Tibial artery (tissue), 4 donors: ENCODE measurements at regions not wholly inside any gene's neighbourhood (a gene's known extent, or its start where the extent isn't known, plus 50 kb on each side); places are given as distances from the start of the nearest gene placed in this dataset.
"Not testable (repeated sequence)": the region's sequence is repeated elsewhere in the genome, so short reads cannot be mapped to it uniquely, and the experiment has no call there.

ENCODE experiments used
- DNase-seq, 2 donors: peaks; one replicate each; pipeline ENCODE4 v3.0.0-alpha.2; 2019
- H3K27ac ChIP-seq, 2 donors: fragments of 200-600 bp; sonication (generic) in 1 of 2; 1 replicate in 1 of 2; 2 replicates in 1 of 2; pipeline ENCODE4 v1.5.1; 2018 to 2019; ENCODE audit warnings: mild to moderate bottlenecking in 1 of 2
- H3K27me3 ChIP-seq, 2 donors: fragments of 200-600 bp; sonication (generic) in 1 of 2; one replicate each; pipeline versions ENCODE4 v1.5.1 to v1.6.0; 2016 to 2019
- H3K36me3 ChIP-seq, 3 donors: fragments of 200-600 bp; sonication (generic) in 2 of 3; one replicate each; pipeline ENCODE4 v1.5.1; 2016 to 2019; ENCODE audit warnings: mild to moderate bottlenecking in 2 of 3
- H3K4me1 ChIP-seq, 4 donors: fragments of 200-600 bp; sonication (generic) in 2 of 4; 1 replicate in 3 of 4; 2 replicates in 1 of 4; pipeline ENCODE4 v1.5.1; 2016 to 2019
- H3K4me3 ChIP-seq, 2 donors: fragments of 200-600 bp; sonication (generic) in 1 of 2; 1 replicate in 1 of 2; 2 replicates in 1 of 2; pipeline ENCODE4 v1.5.1; 2018 to 2019; ENCODE audit warnings: mild to moderate bottlenecking in 2 of 2
- H3K9me3 ChIP-seq, 3 donors: fragments of 200-600 bp; sonication (generic) in 1 of 3; one replicate each; pipeline ENCODE4 v1.5.1; 2016 to 2019
- intact Hi-C: fragments of 100-400 bp; cut with DNase I; formaldehyde crosslinking; loops from one replicate; pipeline ENCODE4 v1.15.0; 2023; ENCODE audit warnings: low total_unique reads
- TF ChIP-seq, protein P1 (sequence below), 2 experiments: fragments of 200-600 bp in 1 of 2; fragments of 450-650 bp in 1 of 2; IDR thresholded peaks; one replicate each; pipeline ENCODE4 v1.5.1; 2017 to 2019; ENCODE audit warnings: antibody characterized with exemption in 2 of 2, mild to moderate bottlenecking in 1 of 2, moderate library complexity in 1 of 2

DNA sequence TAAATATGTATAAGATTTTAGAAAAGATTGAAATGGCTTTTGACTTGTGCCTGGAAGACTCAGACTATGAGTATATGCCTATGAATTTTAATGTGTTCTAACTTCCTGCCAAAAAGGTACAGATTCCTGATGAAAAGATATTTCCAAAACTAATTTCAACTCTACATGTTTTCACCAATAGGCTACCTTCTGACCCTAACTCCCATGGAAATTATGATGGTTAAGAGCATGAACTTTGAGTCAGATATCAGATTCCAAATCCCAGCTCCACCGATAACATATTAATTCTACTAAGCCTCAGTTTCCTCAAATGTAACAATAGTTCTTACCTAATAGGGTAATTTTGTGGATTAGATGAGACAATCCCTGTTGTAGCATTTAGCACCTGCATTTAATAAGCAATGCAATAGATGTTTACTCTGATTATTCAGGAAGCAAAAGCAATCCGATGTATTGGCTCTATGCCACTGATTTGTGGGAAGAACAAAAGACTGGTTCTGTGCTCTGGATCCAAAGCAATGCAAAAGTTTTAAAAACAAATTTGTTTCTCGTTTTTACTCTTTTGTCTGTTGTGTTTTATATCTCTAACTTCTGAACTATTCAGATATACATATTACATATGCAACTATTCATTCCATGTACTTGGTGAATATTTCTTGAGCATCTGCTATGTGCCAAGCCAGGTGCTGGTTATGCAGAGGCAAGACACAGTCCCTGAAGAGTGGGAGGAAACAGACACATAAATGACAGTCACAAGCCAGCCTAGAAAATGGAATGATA lies 115.4 kb downstream of the GATA6 start:
- Histone ChIP-seq H3K4me3 (no peak overlapping the region), H3K9me3 (no peaks in the 10 kb centered on the region), H3K27me3 (no peaks in the 10 kb centered on the region), H3K36me3 (no peaks in the 10 kb centered on the region), H3K4me1 (peaks cover 0 to 14% (median 0%) of the 10 kb centered on the region in 4 donors), H3K27ac (no peak overlapping the region)
- TF ChIP-seq, protein P1, sequence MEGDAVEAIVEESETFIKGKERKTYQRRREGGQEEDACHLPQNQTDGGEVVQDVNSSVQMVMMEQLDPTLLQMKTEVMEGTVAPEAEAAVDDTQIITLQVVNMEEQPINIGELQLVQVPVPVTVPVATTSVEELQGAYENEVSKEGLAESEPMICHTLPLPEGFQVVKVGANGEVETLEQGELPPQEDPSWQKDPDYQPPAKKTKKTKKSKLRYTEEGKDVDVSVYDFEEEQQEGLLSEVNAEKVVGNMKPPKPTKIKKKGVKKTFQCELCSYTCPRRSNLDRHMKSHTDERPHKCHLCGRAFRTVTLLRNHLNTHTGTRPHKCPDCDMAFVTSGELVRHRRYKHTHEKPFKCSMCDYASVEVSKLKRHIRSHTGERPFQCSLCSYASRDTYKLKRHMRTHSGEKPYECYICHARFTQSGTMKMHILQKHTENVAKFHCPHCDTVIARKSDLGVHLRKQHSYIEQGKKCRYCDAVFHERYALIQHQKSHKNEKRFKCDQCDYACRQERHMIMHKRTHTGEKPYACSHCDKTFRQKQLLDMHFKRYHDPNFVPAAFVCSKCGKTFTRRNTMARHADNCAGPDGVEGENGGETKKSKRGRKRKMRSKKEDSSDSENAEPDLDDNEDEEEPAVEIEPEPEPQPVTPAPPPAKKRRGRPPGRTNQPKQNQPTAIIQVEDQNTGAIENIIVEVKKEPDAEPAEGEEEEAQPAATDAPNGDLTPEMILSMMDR (IDR thresholded peaks at IDR 0.05) = no peak
- intact Hi-C loops = no loop called here
- no peak for DNase-seq

DNA sequence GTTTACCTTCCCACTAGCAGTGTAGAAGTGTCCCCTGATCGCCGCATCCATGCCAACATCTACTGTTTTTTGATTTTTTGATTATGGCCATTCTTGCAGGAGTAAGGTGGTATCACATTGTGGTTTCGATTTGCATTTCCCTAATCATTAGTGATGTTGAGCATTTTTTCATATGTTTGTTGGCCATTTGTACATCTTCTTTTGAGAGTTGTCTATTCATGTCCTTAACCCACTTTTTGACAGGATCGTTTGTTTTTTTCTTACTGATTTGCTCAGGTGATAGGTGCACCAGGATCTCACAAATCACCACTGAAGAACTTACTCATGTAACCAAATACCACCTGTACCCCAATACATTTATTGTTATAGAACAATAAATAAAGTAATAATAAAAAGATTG lies 114.5 kb downstream of the GATA6 start:
- H3K27ac ChIP-seq, H3K9me3 ChIP-seq, H3K27me3 ChIP-seq, H3K4me3 ChIP-seq, H3K36me3 ChIP-seq, DNase-seq, intact Hi-C loops: not testable (repeated sequence)
- H3K4me1 ChIP-seq = peaks cover 0 to 14% (median 0%) of the 10 kb centered on the region in 4 donors

DNA sequence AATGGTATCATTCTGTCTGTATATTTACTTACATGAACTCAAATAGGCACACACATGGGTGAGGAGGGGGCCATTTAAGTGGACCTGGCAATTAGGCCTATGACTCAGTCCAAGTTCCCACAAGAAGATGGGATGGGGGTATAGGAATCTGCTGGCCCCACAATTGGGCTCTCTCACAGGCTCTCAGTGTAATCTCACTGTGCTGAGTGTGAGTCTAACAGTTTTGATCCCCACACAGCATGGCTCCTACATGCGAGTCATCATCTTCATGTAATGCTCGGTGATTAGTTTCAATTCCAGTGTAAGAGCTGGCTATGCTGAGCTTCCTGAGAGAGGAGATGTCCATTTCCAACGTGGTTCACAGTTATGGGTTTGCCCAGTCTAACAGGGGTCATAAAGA lies 114.0 kb downstream of the GATA6 start:
- intact Hi-C loops = no loop called here
- no peak overlapping the region for H3K27ac ChIP-seq

DNA sequence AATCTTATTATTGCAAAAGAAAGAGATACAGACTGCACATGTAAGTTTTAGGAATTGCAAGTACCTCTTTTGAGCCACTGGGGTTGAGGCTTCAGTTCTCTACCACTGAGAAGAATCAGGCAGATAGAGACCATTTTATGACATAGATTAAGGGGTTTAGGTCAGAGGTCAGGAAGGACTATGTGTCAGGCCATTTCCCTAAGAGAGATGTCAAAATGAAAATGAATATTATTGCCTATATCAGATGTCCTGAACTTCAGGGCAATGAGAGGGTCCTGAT lies 113.7 kb downstream of the GATA6 start:
- Histone ChIP-seq H3K27me3 (no peaks in the 10 kb centered on the region), H3K9me3 (no peaks in the 10 kb centered on the region), H3K4me3 (no peak overlapping the region), H3K27ac (no peak overlapping the region), H3K36me3 (no peaks in the 10 kb centered on the region), H3K4me1 (peaks cover 0 to 14% (median 0%) of the 10 kb centered on the region in 4 donors)
- no peak for DNase-seq
- TF ChIP-seq, protein P1 (IDR thresholded peaks at IDR 0.05) = no peak
- intact Hi-C loops = no loop called here

More for the DNA sequence above, 114.0 kb downstream of the GATA6 start:
- H3K9me3 ChIP-seq = no peaks in the 10 kb centered on the region
- H3K36me3 ChIP-seq = no peaks in the 10 kb centered on the region
- TF ChIP-seq, protein P1 (IDR thresholded peaks at IDR 0.05) = no peak
- H3K27me3 ChIP-seq = no peaks in the 10 kb centered on the region
- no peak for DNase-seq
- no peak overlapping the region for H3K4me3 ChIP-seq
- H3K4me1 ChIP-seq = peaks cover 0 to 14% (median 0%) of the 10 kb centered on the region in 4 donors

DNA sequence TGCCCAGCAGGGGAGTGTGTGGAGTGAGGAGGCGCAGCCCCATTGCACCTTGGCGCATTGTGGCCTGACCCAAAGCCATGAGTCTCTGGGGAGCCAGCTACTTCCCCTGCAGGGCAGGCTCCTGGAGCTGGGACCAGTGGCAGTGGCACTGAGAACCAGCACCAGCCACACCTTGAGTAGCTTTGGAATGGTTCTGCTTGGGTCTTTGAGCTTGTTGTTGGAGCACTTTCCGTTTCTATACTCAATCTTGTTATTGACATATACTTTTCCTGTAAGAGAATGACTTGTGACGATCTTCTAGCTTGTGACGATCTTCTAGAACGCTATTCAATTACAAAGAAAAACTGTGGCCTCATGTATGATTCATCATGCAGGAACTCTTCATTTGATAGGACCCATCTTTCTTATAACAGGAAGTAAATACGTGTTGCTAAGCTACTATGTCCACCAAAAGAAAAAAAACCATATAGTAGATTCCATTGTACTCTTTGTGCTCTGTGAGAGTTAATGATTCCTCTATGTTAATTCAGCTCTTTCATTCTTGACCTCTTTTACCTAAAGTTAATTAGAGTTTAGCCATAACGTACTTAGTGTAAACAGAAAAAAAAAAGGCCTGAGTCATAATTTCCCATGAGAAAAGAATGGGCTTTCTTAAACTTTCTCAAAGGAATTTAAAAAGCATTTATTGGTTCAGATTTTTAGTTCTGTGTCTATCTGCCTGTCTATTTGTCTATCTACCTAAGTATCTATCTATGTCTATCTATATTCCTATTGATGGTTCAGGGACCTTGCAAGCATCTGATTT lies 113.1 kb downstream of the GATA6 start:
- H3K27me3 ChIP-seq = no peaks in the 10 kb centered on the region
- peaks cover 0 to 14% (median 0%) of the 10 kb centered on the region in 4 donors for H3K4me1 ChIP-seq
- no peaks in the 10 kb centered on the region for H3K9me3 ChIP-seq
- H3K4me3 ChIP-seq = no peak overlapping the region
- no peaks in the 10 kb centered on the region for H3K36me3 ChIP-seq
- intact Hi-C loops = no loop called here
- no peak overlapping the region for H3K27ac ChIP-seq
- TF ChIP-seq, protein P1 (IDR thresholded peaks at IDR 0.05) = no peak
- no peak for DNase-seq

DNA sequence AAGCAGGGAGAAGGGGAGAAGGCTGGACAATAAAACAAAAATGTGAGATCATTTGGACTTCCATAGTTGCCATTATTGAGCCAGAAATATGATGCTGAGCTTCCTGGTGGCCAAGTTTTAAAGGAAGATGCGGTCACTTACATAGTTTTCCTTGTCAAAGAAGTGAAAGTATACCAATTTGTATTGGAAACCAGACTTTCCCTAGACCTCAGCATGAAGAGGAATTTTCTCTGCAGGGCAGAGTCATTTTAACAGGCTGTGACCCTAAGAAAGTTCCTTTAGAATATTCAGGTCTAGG lies 111.0 kb downstream of the GATA6 start:
- H3K36me3 ChIP-seq = no peaks in the 10 kb centered on the region
- no peak overlapping the region for H3K4me3 ChIP-seq
- intact Hi-C loops = no loop called here
- peaks cover 0 to 7% (median 0%) of the 10 kb centered on the region in 4 donors for H3K4me1 ChIP-seq
- H3K27me3 ChIP-seq = no peaks in the 10 kb centered on the region
- DNase-seq = no peak
- TF ChIP-seq, protein P1 (IDR thresholded peaks at IDR 0.05) = no peak
- H3K9me3 ChIP-seq = no peaks in the 10 kb centered on the region
- H3K27ac ChIP-seq = no peak overlapping the region
